ENCODE measurements at regions not wholly inside any gene's neighbourhood (a gene's known extent, or its start where the extent isn't known, plus 50 kb on each side); places are given as distances from the start of the nearest gene placed in this dataset.

DNA sequence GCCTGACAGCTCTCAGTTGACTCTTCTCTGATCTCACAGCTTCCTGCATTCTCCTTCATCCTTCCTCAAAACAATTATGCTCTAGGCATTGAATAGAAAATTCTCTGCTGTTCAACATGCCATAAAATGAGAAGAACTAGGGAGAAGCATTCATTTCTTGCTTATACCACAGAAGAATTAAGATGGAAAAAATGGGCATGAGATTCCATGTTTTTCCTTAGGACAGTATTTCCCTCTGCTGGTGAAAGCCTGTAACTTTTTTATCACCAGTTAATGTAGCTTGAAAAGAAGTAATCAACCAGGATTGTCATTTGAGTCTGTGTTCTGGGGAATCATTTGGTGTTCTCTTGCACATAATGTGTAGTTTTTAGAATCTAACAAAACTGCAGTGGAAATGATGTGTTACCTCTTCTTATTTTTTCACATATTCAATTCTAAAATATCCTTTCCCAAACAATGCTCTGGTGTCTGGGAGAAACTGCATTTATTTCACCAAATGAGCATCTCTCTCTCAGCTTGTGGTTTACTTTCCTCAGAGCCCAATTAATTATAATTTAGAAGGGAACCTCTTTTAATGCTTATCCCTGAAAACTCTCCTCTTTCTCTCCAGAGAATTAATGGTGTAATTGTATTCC, 92.8 kb upstream of the DCBLD2 start:
- peak; percentile 43 for DNase-seq
- in situ Hi-C loops (cut with MboI; ENCODE audit: low pct_unique_long_range_greater_than_20kb, low sequenced_read_pairs) = loop anchor here (25.0 kb wide), 2 partner anchors 182 to 382 kb away; no protein-coding TSS in a partner anchor

DNA sequence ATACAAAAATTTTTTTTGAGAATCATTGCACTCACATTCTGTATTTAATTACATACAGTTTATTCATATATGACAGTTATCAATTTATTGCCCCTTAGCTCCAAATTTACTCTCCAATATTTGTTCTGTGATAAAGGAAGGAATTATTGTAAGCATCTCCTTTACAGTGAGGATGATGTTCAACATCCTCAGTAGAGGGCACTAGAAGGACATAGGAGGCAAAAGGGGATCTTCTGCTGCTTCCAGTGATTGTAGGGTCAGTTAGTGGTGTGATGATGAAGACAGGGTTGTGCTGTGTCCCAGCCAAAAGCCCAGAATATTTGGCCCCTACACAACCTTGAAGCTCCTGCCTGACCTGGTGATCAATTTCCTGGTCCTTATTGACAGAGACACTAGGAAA, 89.9 kb upstream of the DCBLD2 start:
- no peak for DNase-seq
- in situ Hi-C loops (cut with MboI; ENCODE audit: low pct_unique_long_range_greater_than_20kb, low sequenced_read_pairs) = loop anchor here (25.0 kb wide), 2 partner anchors 179 to 379 kb away; no protein-coding TSS in a partner anchor

DNA sequence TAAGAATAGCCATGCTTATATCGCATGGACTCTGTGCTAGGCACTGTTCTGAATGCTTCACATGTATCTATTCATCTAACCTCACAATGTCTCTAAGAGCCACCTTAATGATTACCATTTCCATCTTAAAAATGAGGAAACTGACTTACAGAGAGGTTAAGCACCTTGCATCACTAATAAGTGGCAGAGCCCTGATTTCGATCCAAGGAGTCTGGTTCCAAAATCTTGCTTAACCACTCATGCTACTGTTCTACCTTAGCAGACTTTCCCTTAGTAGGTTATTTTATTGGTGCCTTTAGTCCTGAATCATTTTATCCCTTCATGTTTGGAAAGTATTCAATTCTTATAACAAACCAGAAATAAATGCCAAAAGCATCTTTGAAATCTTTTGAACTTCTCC, 89.2 kb upstream of the DCBLD2 start:
- DNase-seq = no peak
- in situ Hi-C loops (cut with MboI; ENCODE audit: low pct_unique_long_range_greater_than_20kb, low sequenced_read_pairs) = loop anchor here (25.0 kb wide), 2 partner anchors 178 to 378 kb away; no protein-coding TSS in a partner anchor

DNA sequence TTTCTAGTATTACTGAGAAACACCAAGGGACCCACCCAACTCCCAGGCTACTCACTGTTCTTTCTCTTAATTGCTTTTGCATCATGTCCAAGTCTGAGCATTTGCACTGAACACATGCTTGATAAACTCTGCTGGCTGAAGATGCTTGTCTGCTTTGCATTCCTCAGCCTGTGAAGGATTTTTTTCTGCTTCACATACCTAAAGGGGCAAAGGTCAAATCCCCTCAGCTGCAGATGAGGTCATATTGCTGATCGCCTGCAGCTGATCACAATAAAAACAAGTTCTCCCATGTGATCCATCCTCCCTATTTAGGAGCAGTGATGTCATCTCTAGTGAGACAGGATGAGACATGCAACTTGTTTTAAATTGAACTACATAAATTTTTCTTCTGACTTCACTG, 84.6 kb upstream of the DCBLD2 start:
- in situ Hi-C loops (cut with MboI; ENCODE audit: low pct_unique_long_range_greater_than_20kb, low sequenced_read_pairs) = loop anchor here (25.0 kb wide), 2 partner anchors 174 to 374 kb away; no protein-coding TSS in a partner anchor
- DNase-seq = no peak

DNA sequence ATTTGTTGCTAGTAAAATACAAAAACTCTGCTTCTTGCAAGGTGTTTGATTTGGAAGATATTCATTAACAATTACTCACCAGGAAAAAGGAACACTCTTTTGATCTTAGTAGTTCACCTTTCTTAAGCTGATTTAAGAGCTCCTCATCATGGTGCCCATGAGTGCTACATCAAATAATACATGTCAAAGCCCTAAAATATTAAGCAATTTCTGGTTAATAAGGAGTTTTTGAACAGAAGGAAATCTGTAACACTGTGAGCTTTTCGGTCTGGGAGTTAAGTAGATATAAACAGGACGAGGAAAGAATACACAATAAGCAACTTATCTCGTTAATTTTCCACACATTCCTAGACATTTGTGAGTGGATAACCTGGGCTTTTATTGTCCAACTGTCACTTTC, 83.9 kb upstream of the DCBLD2 start:
- in situ Hi-C loops (cut with MboI; ENCODE audit: low pct_unique_long_range_greater_than_20kb, low sequenced_read_pairs) = loop anchor here (25.0 kb wide), 2 partner anchors 173 to 373 kb away; no protein-coding TSS in a partner anchor
- no peak for DNase-seq

DNA sequence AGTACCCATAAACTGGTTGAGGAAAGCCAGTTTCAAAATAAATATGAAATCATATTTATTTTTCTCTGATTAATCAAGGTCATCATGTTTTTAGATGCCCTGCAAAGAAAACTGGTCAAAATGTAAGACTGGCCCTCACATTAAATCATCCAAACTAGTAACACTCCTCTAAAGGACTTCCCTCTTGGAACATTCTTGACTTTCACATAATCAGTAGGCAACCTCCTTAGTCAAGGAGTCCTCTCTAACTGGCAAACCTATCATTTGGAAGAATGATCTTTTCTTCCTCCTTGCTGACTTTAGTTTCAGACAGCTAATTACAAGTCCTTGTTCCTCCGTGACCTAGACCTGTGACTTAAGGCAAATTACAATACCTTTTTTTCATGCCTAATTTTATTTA, 82.5 kb upstream of the DCBLD2 start:
- in situ Hi-C loops (cut with MboI; ENCODE audit: low pct_unique_long_range_greater_than_20kb, low sequenced_read_pairs) = loop anchor here (25.0 kb wide), 2 partner anchors 172 to 372 kb away; no protein-coding TSS in a partner anchor
- no peak for DNase-seq

DNA sequence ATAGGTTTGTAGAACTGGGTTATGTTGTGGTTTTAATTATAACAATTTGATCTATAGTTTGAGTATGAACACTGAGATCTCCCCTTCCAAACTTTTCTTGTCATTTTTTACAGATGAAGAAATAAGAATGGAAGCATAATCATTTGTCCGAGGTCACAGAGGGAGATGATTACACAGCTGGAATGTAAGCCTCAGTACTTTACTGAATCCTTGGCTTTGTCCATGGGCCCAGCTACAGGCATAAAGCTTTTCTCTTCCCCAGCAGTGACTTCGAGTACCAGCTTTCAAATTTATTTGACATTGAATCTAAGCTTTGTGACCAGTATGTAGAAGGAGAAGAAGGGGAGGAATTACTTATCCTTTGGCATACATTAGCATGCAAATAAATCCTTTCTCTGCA, 80.9 kb upstream of the DCBLD2 start:
- in situ Hi-C loops (cut with MboI; ENCODE audit: low pct_unique_long_range_greater_than_20kb, low sequenced_read_pairs) = loop anchor here (25.0 kb wide), 2 partner anchors 170 to 370 kb away; no protein-coding TSS in a partner anchor
- no peak for DNase-seq

DNA sequence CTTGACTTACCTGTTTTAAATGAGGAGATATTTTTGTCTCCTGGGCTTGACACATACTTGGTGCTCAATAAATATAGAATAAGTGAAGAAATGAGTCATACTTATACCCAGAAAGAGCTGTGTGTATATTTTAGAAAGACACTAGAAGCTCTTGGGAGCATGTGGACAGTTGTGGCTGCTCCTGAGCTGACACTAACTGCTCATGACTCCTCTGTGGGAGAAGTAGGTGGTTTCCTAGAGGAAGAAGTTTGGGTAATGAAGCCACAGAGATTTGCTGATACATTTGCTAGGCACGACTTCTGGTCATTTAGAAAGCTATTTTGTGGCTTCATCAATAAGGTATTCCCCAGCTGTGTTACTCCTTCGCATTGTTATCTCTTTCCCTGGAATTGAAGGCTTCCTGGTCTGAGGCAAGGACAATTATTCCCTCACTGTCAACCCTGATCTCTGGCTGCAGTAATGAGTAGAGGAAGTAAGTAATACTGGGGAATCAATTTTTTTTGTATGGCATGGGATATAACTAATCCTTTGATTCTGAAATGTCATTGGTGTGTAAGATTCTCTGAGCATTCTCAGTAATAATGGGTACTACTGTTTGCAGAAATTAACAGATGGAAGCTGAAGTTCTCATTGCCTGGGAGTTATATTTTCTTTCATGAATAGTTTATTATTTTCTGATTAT, 79.6 kb upstream of the DCBLD2 start:
- in situ Hi-C loops (cut with MboI; ENCODE audit: low pct_unique_long_range_greater_than_20kb, low sequenced_read_pairs) = loop anchor here (25.0 kb wide), 2 partner anchors 169 to 369 kb away; no protein-coding TSS in a partner anchor

DNA sequence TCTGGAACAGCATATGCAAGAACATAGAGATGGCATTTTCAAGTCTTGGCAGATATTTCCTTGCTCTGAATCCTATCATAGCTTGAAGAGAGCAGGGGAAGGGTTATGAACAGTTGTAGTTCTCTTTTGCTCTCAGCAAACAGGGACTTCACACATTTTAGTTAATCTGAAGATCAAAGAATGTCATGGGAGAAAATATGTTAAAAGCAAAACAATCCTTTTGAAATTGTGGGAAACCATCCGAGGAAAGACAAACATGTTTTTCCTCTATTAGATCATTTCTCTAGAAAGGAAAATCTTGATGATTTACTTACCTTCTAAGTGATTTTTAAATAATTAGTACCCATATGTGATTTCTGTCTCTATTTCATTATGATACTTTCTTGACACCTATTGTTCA, 77.8 kb upstream of the DCBLD2 start:
- no peak for DNase-seq
- in situ Hi-C loops (cut with MboI; ENCODE audit: low pct_unique_long_range_greater_than_20kb, low sequenced_read_pairs) = loop anchor here (25.0 kb wide), 2 partner anchors 167 to 367 kb away; no protein-coding TSS in a partner anchor

More for the DNA sequence above, 79.6 kb upstream of the DCBLD2 start:
- DNase-seq = peak; percentile 27

DNA sequence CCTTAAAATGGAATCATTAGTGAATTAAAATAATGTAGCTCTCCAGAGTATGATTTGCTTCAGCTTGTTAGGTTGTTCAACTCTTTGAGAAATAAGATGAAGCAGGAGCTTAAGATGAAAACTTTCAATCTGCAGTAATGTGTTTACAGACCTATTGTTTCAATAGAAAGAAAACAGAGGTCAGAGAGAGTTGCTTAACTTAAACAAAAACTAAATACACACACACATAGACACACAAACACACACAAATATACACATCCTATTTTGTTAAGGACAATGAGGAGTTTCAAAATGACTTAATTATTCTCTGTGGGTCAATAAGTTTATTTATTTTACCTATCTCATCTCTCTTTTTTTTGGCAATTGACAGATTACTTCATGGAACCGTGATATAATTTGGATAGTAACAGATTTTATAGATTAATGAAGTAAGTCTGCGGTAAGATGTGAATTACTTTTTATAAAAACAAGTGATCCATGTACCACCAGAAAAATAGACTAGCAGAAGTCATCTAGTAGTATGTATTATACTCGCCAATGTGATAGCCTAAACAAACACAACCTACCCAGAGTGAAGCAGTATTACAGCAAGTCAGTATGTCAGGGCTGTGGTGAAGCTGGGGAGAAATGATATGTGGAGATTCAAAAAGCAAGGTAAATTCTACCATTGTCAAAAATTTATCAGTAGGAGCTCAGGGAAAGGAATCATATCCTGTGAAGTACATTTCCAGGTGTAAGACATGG, 76.7 kb upstream of the DCBLD2 start:
- in situ Hi-C loops (cut with MboI; ENCODE audit: low pct_unique_long_range_greater_than_20kb, low sequenced_read_pairs) = loop anchor here (25.0 kb wide), 2 partner anchors 166 to 366 kb away; no protein-coding TSS in a partner anchor
- DNase-seq = no peak

DNA sequence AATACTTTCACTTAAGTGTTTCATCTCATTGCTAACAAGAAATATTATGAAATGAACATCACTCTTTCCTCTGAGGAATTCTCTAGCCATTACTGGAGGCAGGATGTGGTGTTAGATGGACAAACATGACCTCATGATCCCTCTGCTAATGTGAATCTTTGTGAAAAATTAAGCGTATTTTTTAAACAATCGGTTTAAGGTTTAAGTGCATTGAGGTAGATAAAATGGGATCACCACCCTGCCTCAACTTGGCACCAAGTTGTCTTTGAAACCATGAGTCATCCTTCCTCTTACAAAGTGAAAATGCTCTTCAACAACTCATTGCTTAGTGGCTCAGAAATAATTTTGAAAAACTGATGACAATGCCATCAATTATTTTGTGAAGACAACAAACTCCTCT, 76.0 kb upstream of the DCBLD2 start:
- in situ Hi-C loops (cut with MboI; ENCODE audit: low pct_unique_long_range_greater_than_20kb, low sequenced_read_pairs) = loop anchor here (25.0 kb wide), 2 partner anchors 165 to 365 kb away; no protein-coding TSS in a partner anchor
- DNase-seq = no peak

DNA sequence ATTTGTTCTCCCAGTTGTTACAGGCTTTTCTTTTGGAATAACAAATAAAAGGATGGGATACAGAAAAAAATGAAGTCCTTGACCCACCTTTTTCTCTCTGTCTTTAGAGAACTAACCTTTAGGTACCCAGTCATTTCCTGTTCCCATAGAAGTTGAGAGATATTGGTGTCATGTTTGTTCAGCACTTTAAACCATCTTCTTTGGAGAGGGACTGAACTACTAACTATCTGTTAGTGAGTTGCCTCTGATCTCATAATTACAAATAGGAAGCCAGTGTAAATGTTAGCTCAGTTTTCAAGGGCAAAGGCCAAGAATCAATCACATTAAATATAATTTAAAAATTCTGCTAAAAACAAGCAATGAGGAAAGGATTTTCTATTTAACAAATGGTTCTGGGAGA, 72.9 kb upstream of the DCBLD2 start:
- in situ Hi-C loops (cut with MboI; ENCODE audit: low pct_unique_long_range_greater_than_20kb, low sequenced_read_pairs) = no loop called here
- DNase-seq = no peak

DNA sequence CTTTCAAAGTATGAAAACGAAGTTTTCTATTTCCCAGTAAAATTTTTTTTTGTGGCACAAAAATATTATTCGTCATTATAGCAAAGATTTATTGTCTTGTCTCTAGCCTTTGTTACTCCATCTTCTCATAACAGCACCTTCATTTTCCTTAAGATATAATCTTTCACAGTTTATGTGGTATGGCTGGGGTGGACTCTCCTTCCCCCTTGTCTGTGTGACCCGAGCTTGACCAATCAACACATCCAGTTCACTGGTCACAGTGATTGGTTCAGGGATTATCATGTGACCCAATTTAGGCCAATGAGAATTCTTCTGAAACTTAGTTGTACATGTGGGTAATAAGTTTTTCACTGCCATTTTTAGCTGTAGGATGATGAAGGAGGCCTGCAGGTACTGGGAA, 71.2 kb upstream of the DCBLD2 start:
- DNase-seq = no peak
- in situ Hi-C loops (cut with MboI; ENCODE audit: low pct_unique_long_range_greater_than_20kb, low sequenced_read_pairs) = no loop called here

DNA sequence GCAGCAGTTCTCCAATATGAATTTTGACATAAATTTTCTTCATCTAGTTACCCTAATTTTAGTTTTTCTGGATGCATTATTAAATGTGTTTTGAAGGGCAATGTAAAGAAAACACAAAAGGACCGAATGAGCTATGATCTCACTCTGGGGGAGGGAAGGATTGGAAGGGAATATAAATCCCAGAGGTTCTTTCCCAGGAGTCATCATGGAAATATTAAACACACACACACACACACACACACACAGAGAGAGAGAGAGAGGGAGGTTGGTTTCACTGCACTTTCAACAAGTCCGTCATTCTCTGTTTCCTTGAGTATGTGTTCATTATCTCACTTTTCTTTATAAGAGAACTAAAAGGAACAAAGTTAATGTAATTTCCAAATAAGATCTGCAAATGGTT, 70.7 kb upstream of the DCBLD2 start:
- DNase-seq = no peak
- in situ Hi-C loops (cut with MboI; ENCODE audit: low pct_unique_long_range_greater_than_20kb, low sequenced_read_pairs) = no loop called here

DNA sequence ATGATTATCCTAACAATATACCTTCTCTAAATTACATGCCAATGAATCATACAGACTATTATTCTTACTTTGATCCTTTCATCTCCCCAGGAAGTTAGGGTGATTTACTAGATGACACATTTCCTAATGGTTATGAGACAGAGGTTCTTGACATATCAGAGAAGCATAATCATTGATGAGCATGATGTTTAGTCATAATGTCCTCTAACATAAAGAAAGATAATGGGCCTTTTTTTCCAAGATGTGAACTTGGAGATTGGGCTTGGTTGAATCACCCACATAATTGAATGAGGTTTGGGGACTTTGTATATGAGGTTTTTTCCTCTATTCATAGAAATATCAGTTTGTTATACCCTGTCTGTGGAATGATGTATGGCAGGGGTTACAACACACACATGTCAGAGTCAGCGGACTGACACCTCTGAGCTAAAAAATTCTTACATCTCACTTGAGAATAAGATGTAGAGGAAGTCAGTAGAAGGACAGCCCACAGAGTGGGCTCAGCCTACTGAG, 69.7 kb upstream of the DCBLD2 start:
- no peak for DNase-seq
- in situ Hi-C loops (cut with MboI; ENCODE audit: low pct_unique_long_range_greater_than_20kb, low sequenced_read_pairs) = no loop called here

DNA sequence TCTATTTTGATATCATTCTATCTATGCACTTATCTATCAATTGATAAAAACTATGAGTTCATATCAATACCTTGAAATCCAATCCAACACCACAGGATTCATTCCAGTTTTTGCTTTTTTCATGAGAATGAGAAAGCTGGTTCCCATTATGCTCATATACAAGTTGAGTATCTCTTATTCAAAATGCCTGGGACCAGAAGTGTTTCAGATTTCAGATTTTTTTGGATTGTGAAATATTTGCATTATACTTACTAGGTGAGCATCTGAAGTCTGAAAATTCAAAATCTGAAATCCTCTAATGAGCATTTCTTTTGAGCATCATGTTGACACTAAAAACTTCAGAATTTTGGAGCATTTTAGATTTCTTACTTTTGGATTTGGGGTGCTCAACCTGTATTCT, 67.8 kb upstream of the DCBLD2 start:
- DNase-seq = no peak
- in situ Hi-C loops (cut with MboI; ENCODE audit: low pct_unique_long_range_greater_than_20kb, low sequenced_read_pairs) = no loop called here

DNA sequence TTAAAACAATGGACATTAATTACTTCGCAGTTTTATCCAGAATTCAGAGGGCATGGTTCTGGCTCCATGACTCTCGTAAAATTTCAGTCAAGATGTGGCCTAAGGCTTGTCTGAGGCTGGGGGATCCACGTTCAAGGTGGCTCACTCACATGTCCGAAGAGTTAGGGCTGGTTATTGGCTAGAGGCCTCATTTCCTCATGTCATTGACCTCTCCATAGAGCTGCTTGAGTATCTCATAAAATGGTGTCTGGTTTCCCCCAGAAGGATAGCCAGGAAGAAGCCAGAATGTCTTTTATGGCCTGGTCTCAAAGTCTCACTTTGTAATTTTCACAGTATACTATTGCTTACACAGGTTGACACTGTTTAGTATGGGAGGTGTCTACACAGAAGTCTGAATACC, 67.3 kb upstream of the DCBLD2 start:
- DNase-seq = no peak
- in situ Hi-C loops (cut with MboI; ENCODE audit: low pct_unique_long_range_greater_than_20kb, low sequenced_read_pairs) = no loop called here

DNA sequence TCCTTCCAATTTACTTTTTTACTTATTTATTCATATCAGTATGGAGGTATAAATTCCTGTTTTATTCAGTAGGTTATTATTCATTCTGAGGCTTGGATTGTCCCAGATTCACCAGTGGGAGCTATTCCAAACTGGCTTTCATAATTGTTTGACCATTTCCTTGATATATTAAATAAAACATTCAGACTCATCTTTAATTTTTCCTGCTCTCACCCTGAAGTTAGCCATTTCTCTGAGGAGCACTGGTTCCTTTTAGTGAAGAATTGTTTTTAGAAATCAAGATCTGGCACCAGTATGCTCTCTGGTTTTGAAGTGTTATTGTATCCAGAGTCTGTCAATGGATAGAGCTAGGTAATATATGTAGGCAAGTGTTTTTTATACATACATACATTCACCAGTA, 66.9 kb upstream of the DCBLD2 start:
- in situ Hi-C loops (cut with MboI; ENCODE audit: low pct_unique_long_range_greater_than_20kb, low sequenced_read_pairs) = no loop called here
- DNase-seq = no peak

DNA sequence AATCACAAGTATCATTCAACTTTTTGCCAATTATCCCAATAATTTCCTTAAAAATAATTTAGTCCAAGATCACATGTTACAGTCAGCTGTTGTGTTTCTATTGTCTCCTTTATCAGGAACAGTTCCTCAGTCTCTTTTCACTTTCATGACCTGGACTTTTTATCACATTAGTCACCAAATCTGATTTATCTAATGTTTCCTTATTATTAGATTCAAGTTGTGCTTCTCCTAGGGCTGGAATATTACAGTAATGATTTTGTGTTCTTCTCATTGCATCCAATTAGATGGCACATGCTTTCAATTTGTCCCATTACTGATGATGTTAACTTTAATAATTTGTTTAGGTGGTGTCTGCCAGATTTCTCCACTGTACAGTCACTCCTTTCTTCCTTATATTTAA, 66.3 kb upstream of the DCBLD2 start:
- no peak for DNase-seq
- in situ Hi-C loops (cut with MboI; ENCODE audit: low pct_unique_long_range_greater_than_20kb, low sequenced_read_pairs) = no loop called here

All from KBM-7 (cell line).